ENCODE measurements at regions not wholly inside any gene's neighbourhood (a gene's known extent, or its start where the extent isn't known, plus 50 kb on each side); places are given as distances from the start of the nearest gene placed in this dataset.
"Not testable (repeated sequence)": the region's sequence is repeated elsewhere in the genome, so short reads cannot be mapped to it uniquely, and the experiment has no call there.

- no peak for DNase-seq
Measured at GRCh38 chr18:43341014-43341413, 63.7 kb upstream of the SYT4 start.

GRCh38 chr18:43350176-43350575 lies 72.9 kb upstream of the SYT4 start:
- DNase-seq: no peak

- DNase-seq: no peak
Measured at GRCh38 chr18:43364535-43364934, 87.2 kb upstream of the SYT4 start.

DNA sequence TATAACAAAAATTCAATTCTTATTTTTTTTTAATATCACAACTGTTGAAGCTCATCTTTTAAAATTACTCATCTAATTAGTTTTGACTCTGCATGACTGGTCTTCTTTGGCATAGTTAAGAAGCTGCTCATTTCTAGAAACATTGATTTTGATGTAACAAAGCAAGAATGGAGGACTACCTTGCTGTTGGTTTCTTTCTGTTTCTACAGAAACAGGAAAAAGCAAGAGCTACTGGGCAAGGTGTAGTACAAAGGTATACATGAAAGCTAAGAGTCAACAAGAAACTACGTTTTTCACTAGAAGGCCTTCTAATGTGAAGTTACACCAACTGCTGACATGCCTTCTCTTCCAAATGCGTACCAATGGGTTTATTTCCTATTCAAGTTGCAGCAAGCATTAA lies 90.6 kb upstream of the SYT4 start:
- no peak for DNase-seq

DNA sequence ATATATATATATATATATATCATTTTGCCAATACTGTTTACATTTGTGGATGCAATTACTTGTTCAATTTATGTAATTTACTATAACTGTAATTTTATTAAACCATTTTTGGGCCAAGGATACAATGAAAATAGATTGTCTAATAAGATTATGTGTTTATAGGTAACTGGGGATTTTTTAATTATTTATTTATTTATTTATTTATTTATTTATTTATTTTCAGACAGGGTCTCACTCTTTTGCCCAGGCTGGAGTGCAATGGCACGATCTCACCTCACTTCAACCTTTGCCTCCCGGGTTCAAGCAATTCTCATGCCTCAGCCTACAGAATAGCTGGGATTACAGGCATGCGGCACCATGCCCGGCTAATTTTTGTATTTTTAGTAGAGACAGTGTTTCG lies 92.0 kb upstream of the SYT4 start:
- DNase-seq: not testable (repeated sequence)

DNA sequence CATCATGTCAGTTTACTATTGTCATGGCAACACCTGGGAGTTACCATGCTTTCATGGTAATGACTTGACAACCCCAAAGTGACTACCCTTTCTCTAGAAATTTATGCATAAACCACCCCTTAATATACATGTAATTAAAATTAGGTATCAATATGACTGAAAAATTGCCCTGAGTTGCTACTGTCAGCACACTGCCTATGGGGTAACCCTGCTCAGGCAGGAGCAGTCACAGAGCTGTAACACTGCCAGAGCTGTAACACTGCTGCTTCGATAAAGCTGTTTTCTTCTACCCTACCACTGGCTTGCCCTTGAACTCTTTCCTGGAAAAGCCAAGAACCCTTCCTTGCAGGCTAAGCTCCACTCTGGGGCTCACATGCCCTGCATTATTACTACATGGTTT lies 95.5 kb upstream of the SYT4 start:
- no peak for DNase-seq

- DNase-seq: no peak
Measured at GRCh38 chr18:43380104-43380672, 102.9 kb upstream of the SYT4 start.

DNA sequence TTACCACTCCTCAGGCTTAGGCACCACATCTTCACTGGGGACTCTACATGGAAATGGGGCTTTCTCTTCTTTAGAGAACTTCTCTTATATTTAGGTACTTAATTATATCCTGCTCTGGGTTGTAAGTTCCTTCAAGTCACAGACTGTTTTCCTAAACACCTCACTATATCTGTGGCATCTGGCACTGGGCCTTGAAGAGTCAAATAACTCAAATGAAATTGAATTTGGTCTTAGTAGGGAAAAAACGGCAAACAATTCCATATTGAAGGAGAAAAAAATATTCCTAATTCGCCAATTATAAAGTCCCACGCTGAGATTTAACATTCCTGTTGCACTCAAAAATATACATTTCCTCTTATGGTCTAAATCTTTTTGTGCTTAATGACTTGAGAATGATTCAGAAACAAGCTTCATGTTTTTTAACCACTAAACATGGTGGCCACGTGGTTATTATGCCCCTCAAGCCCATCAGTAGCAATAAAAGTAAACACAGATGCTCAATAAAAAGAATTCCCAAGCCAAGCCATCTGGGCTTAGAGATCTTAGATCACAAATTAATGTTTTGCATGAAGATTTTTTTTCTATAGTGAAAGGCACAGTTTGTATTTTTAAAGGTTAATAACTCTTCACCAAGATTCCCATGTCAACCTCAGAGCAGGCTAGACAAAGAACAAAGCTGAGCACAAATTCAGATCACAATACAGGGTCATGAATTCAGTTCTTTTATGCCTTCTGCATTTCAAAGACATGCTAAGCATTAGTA lies 105.5 kb upstream of the SYT4 start:
- no peak for DNase-seq

DNA sequence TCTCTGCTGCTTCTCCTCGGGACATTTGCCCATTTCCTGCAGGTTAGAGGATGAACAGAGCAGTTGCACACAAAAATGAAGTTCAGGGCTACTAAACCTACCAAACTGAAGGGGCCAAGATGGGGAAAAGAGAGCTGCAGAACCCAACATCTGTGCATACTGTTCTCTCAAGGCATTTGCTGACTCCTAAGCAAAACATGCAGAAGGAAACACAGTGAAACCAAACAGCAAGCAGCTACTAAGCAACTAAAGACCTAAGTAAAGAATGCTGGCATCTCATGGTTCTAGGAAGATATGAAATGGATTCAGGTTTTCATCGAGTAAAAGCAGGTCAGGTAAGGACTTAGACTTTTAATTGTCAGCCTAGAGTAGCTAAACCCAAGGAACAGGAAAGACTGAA lies 111.9 kb upstream of the SYT4 start:
- DNase-seq: no peak

DNA sequence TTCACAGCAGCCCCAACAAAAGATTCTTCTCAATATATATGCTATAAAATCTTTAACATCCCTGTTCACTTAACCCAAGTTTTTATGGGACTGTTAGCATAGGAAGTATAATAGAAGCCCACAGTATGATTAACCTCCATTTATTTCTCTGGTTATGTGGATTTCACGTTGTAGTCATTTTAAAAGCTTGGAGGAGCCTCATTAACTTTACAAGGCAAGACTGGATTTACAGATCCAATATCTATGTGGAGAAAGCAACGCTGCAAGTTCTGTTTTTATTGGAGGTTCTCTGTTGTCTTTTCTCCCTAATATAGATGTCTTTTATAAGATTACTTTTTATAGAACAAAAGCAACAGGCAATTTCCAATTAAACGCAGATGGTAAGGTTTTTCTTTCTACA lies 114.9 kb upstream of the SYT4 start:
- DNase-seq: no peak

DNA sequence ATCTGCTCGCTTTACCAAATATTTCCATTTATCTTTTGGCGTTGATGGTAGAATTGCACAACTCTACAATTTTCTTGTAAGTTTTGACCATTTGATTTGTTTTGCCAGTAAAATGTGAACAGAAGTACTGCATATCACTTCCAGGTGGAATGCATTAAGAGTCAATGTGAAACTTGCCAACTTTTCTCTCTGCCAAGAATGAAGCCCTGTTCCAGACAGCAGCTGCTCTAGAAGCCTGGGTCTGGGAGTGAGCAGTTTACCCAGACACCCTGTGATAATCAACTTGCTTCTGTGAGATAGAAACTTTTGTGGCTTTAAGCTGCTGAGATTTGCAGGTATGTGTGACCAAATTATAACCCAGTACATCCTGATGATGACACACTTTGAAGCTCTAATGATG lies 115.9 kb upstream of the SYT4 start:
- DNase-seq: no peak

- no peak for DNase-seq
Measured at GRCh38 chr18:43396266-43396665, 119.0 kb upstream of the SYT4 start.

GRCh38 chr18:43398601-43399000 lies 121.3 kb upstream of the SYT4 start:
- no peak for DNase-seq

- DNase-seq: no peak
Measured at GRCh38 chr18:43405097-43405496, 127.8 kb upstream of the SYT4 start.

DNA sequence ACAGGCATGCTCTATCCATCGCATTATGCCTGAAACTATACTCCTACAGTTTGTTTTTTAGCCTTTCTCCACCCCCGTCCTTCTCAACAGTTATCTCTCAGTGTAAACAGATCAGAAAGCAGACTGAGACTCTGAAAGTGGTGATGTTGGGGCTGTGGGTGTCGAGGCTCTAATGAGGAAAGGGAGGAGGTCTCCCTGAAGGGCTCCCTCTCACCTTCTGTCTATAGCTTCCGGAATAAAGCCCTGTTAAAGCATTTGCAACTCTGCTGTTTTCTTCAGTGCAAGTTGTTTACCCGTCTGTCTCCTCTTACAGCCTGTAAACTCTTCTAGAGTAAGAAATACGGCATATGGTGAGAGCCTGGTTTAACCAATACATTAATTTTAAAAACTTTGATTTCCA lies 136.7 kb upstream of the SYT4 start:
- no peak for DNase-seq

DNA sequence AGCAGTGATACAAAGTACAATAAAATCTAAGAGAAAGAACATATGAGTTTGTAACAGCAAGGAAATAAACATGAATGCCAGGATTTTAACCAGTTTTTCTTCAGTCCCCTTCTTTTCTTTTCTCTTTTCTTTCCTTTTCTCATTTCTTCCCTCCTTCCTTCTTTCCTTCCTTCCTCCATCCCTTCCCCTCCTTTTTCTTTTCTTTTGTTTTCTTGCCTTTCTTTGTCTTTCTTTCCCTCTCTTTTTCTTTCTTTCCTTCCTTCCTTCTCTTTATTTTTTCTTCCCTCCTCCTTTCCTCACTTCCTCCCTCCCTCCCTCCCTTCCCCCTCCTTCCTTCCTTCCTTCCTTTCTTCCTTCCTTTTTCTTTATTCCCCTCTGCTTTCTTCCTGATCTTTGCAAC lies 142.8 kb upstream of the SYT4 start:
- no peak for DNase-seq

GRCh38 chr18:43420950-43421349 lies 143.7 kb upstream of the SYT4 start:
- DNase-seq: no peak

- no peak for DNase-seq
Measured at GRCh38 chr18:43422518-43422917, 145.2 kb upstream of the SYT4 start.

- no peak for DNase-seq
Measured at GRCh38 chr18:43435851-43436250, 158.6 kb upstream of the SYT4 start.

- DNase-seq: no peak
Measured at GRCh38 chr18:43442131-43442530, 164.8 kb upstream of the SYT4 start.

GRCh38 chr18:43442571-43442970 lies 165.3 kb upstream of the SYT4 start:
- no peak for DNase-seq

DNA sequence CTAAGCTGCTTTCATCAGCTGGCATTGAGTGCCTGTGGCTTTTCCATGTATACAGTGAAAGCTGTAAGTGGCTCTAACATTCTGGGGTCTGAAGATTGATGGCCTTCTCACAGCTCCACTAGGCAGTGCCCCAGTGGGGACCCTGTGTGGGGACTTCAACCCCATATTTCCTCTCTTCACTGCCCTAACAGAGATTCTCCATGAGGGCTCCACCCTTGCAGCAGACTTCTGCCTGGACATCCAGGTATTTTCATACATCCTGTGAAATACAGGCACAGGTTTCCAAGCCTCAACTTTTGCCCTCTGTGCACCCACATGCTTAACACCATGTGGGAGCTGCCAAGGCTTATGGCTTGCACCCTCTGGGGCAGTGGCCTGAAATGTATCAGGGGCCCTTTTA lies 188.2 kb upstream of the SYT4 start:
- no peak for DNase-seq

GRCh38 chr18:43471873-43472272 lies 194.6 kb upstream of the SYT4 start:
- no peak for DNase-seq

DNA sequence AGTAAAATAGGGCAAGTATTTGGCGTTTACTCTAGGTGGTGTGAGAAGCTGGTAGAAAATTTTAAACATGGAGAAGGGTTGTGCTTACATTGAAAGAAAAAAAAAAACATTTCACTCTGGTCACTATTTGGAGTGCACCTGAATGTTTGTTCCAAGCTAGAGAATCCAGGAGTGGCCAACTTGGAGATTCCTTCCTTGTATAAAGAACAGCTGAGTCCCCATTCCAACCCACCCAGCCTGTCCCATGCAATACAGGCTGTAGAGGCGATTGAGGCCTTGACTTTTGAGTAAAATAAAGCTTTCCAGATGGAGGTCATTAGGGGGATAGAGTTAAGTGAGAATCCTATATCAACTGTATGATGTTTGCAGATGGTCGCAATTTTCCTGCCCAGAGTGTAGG lies 203.8 kb upstream of the SYT4 start:
- no peak for DNase-seq

GRCh38 chr18:43482136-43482535 lies 204.8 kb upstream of the SYT4 start:
- DNase-seq: no peak

Data from NCI-H1436 treated with DMSO at 0.1 percent for 48 hours (cell line).